HAP-1 (cell line): ENCODE measurements at regions not wholly inside any gene's neighbourhood (a gene's known extent, or its start where the extent isn't known, plus 50 kb on each side); places are given as distances from the start of the nearest gene placed in this dataset.

Experiments
- DNase-seq, 2 experiments: peaks; one replicate each; pipeline ENCODE4 v3.0.0-alpha.2; 2016 to 2020; ENCODE audit warnings: low spot score in 2 of 2
- H3K27me3 ChIP-seq: fragments of 250-450 bp; sonication (Bioruptor Pico); 2 replicates; pipeline ENCODE4 v1.5.1; 2020; ENCODE audit warnings: low read depth, mild to moderate bottlenecking, moderate library complexity
- H3K36me3 ChIP-seq: fragments of 250-450 bp; sonication (Bioruptor Pico); replicated peaks from 2 replicates; pipeline ENCODE4 v1.5.1; 2020; ENCODE audit warnings: mild to moderate bottlenecking
- H3K4me1 ChIP-seq: fragments of 250-450 bp; sonication (Bioruptor Pico); 2 replicates; pipeline ENCODE4 v1.5.1; 2020; ENCODE audit warnings: mild to moderate bottlenecking
- H3K4me3 ChIP-seq: fragments of 250-450 bp; sonication (Bioruptor Pico); 2 replicates; pipeline ENCODE4 v1.5.1; 2020; ENCODE audit warnings: mild to moderate bottlenecking, moderate library complexity
- H3K9me3 ChIP-seq: fragments of 250-450 bp; sonication (Bioruptor Pico); 2 replicates; pipeline ENCODE4 v1.5.1; 2020; ENCODE audit warnings: mild to moderate bottlenecking, moderate library complexity
- in situ Hi-C: fragments of 300-500 bp; cut with MboI; formaldehyde crosslinking; loops from 3 replicates; pipeline ENCODE4 v1.14.3; 2020; ENCODE audit warnings: low sequenced_read_pairs, inconsistent platforms, mixed read lengths

GRCh38 chr11:23990346-23991164 is 506.3 kb upstream of the LUZP2 start:
- DNase-seq, result no peak

GRCh38 chr11:23991165-23991539 is 505.7 kb upstream of the LUZP2 start:
- DNase-seq, result no peak
- in situ Hi-C loops, result no loop called here
- H3K4me1 ChIP-seq, result peaks cover 19% of the 10 kb centered on the region
- no peaks in the 10 kb centered on the region for H3K27me3 ChIP-seq
- H3K4me3 ChIP-seq, result no peak overlapping the region
- H3K36me3 ChIP-seq, result no peaks in the 10 kb centered on the region
- H3K9me3 ChIP-seq, result no peaks in the 10 kb centered on the region

More at GRCh38 chr11:23990346-23991164, 506.3 kb upstream of the LUZP2 start:
- H3K4me1 ChIP-seq, result peaks cover 19% of the 10 kb centered on the region
- H3K36me3 ChIP-seq, result no peaks in the 10 kb centered on the region
- in situ Hi-C loops, result no loop called here
- no peak overlapping the region for H3K4me3 ChIP-seq
- H3K27me3 ChIP-seq, result no peaks in the 10 kb centered on the region
- no peaks in the 10 kb centered on the region for H3K9me3 ChIP-seq

- H3K27me3 ChIP-seq, result no peaks in the 10 kb centered on the region
- in situ Hi-C loops, result no loop called here
- DNase-seq, result no peak
- no peak overlapping the region for H3K4me3 ChIP-seq
- no peaks in the 10 kb centered on the region for H3K9me3 ChIP-seq
- H3K4me1 ChIP-seq, result no peaks in the 10 kb centered on the region
- no peaks in the 10 kb centered on the region for H3K36me3 ChIP-seq
These were observed 501.0 kb upstream of the LUZP2 start for GRCh38 chr11:23995891-23996290.

DNA sequence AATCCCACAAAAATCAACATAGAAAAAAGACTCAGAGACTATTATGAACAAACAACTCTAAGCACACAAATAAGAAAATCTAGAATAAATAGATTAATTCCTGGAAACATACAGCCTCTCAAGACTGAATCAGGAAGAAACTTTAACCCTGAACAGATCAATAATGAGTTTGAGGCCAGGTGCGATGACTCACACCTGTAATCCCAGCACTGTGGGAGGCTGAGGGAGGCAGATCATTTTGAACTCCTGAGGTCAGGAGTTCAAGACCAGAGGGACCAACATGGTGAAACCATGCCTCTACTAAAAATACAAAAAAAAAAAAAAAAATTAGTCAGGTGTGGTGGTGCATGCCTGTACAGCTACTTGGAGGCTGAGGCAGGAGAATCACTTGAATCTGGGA is 499.5 kb upstream of the LUZP2 start:
- in situ Hi-C loops, result no loop called here
- DNase-seq, result no peak
- no peaks in the 10 kb centered on the region for H3K4me1 ChIP-seq
- H3K4me3 ChIP-seq, result no peak overlapping the region
- H3K27me3 ChIP-seq, result no peaks in the 10 kb centered on the region
- H3K36me3 ChIP-seq, result no peaks in the 10 kb centered on the region
- no peaks in the 10 kb centered on the region for H3K9me3 ChIP-seq

DNA sequence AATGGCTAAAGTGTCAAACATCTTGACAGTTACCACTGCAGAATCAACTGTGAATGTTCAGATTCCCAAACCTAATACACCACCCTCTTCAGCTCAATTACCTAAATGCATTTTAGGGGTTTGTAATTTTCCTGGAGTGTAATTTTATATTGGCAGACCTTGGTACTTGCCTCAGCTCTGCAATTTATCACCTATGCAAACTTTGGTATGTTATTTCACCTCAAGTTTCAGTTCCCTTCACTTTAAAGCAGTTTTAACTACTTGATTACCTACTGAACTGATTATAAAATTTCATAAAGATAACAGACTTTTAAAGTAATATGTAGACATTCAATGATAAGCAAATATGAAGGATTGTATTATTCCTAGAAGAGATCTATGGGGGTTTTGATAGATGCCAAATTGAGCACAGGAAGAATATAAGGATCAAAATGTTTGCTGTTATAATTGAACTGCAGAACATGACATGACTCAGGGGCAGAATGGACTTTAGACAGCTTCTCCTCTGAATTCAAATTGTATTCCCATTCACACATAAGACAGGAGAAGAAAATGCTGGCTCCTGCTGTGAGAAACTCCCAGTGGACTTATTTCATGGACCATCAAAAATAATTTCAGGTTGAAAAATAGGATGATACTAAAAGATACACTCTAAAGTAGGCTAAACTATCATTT is 491.5 kb upstream of the LUZP2 start:
- DNase-seq, result no peak
- H3K9me3 ChIP-seq, result no peaks in the 10 kb centered on the region
- H3K27me3 ChIP-seq, result no peaks in the 10 kb centered on the region
- no peaks in the 10 kb centered on the region for H3K36me3 ChIP-seq
- H3K4me3 ChIP-seq, result no peak overlapping the region
- in situ Hi-C loops, result no loop called here
- no peaks in the 10 kb centered on the region for H3K4me1 ChIP-seq

- no peak for DNase-seq
- Histone ChIP-seq H3K4me1 (no peaks in the 10 kb centered on the region), H3K36me3 (no peaks in the 10 kb centered on the region), H3K4me3 (no peak overlapping the region), H3K27me3 (no peaks in the 10 kb centered on the region), H3K9me3 (no peaks in the 10 kb centered on the region)
- in situ Hi-C loops, result no loop called here
These were observed 453.0 kb upstream of the LUZP2 start for GRCh38 chr11:24043842-24044241.

DNA sequence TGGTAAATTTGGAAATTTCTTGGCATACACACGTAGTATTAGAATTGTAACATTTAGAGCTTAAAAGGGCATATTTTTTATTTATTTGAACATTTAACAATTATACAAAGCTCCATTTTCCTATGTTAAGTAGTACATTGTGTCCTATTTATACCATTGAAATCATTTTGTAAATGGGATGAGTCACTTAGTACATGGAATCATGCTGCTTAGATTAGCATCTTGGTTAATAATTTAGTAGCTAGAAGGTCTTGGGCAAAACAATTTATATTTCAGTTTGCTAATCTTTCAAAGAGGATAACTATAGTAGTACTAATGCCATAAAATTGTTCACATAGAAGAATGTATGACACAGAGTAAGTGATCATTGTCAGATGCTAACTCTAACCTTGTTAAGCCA is 450.1 kb upstream of the LUZP2 start:
- no peak for DNase-seq
- Histone ChIP-seq H3K27me3 (no peaks in the 10 kb centered on the region), H3K36me3 (no peaks in the 10 kb centered on the region), H3K4me1 (no peaks in the 10 kb centered on the region), H3K4me3 (no peak overlapping the region), H3K9me3 (no peaks in the 10 kb centered on the region)
- in situ Hi-C loops, result no loop called here

DNA sequence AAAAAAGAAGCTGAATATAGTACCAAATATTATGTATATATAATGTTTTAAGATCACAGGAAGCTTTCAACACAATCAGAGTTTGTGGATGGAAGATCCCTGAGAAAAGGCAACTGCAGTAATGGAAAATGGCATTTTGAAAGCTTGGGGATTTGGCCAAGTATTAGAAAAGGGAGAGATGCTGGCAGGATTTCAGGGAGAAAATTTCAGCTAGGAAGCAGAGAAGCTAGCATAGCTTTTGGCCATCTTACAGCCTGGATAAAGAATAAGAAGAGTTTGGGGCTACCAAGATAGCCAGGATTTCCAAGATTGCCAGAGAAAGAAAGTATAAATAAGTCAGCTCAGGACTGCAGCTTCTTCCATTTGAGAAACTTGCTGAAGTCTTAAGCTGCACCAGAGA is 440.8 kb upstream of the LUZP2 start:
- in situ Hi-C loops, result no loop called here
- Histone ChIP-seq H3K4me1 (no peaks in the 10 kb centered on the region), H3K9me3 (no peaks in the 10 kb centered on the region), H3K36me3 (no peaks in the 10 kb centered on the region), H3K4me3 (no peak overlapping the region), H3K27me3 (no peaks in the 10 kb centered on the region)
- DNase-seq, result no peak

DNA sequence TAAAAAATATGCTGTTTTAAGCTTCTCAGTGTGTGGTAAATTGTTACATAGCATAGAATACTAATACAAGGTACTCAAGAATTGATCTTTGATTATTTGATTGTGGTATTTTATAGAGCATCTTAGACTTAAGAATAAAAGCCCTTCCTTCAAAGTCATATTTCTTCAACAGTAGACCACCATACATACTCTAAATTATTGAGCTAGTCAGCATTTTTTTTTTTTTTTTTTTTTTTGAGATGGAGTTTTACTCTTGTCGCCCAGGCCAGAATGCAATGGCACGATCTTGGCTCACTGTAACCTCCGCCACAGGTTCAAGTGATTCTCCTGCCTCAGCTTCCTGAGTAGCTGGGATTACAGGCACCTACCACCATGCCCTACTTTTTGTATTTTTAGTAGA is 436.7 kb upstream of the LUZP2 start:
- Histone ChIP-seq H3K27me3 (no peaks in the 10 kb centered on the region), H3K36me3 (no peaks in the 10 kb centered on the region), H3K9me3 (no peaks in the 10 kb centered on the region), H3K4me3 (no peak overlapping the region), H3K4me1 (no peaks in the 10 kb centered on the region)
- in situ Hi-C loops, result no loop called here
- no peak for DNase-seq

DNA sequence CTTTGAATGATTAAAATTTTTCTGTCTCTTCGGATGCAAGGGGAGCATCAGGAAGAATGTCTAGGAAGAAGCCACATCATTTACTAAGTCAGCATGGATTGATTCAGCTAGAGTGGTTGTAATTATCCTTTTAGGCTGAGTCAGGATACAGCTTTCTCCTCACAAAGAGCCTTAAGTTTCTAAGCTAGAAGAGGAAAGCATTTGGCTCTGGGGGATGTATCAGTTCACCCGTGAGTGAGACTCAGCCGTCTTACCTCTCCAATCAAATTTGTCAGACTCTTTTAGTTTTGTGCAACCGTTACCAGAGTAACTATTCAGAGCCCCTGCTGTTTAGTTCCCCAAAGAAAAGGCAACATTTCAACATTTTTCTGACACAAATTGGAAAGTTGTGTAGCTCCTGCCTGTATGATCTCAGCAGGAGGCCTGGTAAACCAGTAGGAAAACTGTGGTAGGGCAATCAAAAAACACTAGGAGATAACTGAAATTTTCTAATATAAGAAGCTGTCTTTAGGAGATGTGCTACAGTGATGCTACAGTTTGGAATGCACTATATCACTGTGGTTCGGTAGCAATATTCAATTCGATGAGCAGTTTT is 432.4 kb upstream of the LUZP2 start:
- no peaks in the 10 kb centered on the region for H3K27me3 ChIP-seq
- no peak for DNase-seq
- H3K4me3 ChIP-seq, result no peak overlapping the region
- H3K9me3 ChIP-seq, result no peaks in the 10 kb centered on the region
- no peaks in the 10 kb centered on the region for H3K36me3 ChIP-seq
- in situ Hi-C loops, result no loop called here
- H3K4me1 ChIP-seq, result no peaks in the 10 kb centered on the region; the same call in 1 of the 2 replicates

DNA sequence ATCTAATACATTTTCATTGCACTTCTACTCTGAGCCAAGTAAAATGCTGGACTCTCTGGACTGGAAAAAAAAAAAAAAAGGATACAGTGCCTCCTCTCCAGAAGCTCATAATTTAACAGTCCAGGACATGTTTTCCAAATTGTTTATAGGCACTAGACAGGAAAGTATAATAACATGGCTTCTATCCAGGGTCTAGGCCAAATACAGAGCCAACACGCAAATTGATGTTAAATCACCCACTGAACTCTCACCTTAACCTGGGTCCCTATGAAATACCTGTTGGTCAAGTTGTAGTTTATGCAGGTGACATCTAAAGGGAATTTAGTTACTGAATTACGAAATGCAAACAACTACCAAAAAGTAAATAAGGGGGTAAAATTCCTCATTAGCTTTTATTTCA is 428.7 kb upstream of the LUZP2 start:
- H3K9me3 ChIP-seq, result no peaks in the 10 kb centered on the region
- H3K27me3 ChIP-seq, result no peaks in the 10 kb centered on the region
- no peaks in the 10 kb centered on the region for H3K36me3 ChIP-seq
- no peak for DNase-seq
- peaks cover 9% of the 10 kb centered on the region for H3K4me1 ChIP-seq
- in situ Hi-C loops, result no loop called here
- H3K4me3 ChIP-seq, result no peak overlapping the region

DNA sequence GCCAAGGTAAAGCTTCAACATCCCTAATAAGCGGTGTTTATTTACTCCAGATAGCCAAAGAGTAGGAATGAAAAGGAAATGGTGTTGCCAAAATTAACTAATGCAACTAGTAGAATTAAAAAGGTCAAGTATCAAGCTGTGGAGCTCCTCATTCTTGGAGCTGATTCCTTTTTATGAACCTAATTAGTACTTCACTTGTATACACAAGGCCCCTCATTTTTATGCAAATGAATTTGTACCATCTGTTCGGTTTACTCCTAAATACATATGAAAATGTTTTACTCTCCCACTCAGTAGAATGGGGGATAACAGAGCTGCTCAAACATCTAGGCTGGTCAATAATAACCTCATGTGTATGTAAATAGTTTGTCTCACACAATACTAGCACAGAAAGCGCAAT is 426.4 kb upstream of the LUZP2 start:
- Histone ChIP-seq H3K9me3 (no peaks in the 10 kb centered on the region), H3K4me3 (no peak overlapping the region), H3K4me1 (peaks cover 9% of the 10 kb centered on the region), H3K27me3 (no peaks in the 10 kb centered on the region), H3K36me3 (no peaks in the 10 kb centered on the region)
- in situ Hi-C loops, result no loop called here
- peak in 1 of 2 experiments; percentile 62 for DNase-seq

DNA sequence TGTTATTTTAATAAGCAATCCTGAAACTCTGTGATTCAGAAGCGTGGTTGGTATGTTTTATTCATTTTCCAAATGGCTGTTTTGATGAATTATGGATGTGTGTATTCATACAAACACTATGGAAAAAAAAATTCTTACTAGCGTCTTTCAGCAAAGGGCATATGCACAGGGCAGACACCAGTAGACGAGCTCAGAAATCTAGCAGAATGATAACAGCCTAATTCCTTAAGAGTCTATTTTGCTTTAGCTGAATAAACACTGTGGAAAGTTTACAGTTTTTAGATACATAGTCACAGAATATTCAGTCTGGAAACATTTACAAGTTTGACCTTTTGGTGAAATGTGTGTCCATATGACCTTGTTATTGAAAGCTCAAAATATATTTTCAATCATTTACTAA is 418.8 kb upstream of the LUZP2 start:
- in situ Hi-C loops, result no loop called here
- Histone ChIP-seq H3K27me3 (no peaks in the 10 kb centered on the region), H3K36me3 (no peaks in the 10 kb centered on the region), H3K4me1 (no peaks in the 10 kb centered on the region; the same call in 1 of the 2 replicates), H3K9me3 (no peaks in the 10 kb centered on the region), H3K4me3 (no peak overlapping the region)
- no peak for DNase-seq

DNA sequence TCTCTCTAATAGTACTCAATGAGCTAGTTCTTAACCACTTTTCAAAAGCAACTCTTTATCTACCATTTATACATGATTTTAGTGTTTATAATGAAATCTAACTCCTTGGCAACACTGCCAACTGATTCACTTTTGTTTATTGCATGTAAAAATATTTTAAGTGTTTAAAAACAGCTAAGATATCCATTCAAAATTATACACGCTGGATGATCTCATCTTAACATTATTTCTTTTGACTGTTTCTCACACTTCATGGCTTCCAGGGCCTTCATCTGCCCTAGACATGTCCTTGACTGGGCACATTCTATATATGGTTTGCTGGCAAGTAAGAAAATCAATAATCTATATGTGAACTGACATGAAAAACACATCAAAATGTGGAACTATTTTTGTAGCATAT is 414.6 kb upstream of the LUZP2 start:
- H3K4me1 ChIP-seq, result no peaks in the 10 kb centered on the region; the same call in 1 of the 2 replicates
- in situ Hi-C loops, result no loop called here
- H3K4me3 ChIP-seq, result no peak overlapping the region
- no peaks in the 10 kb centered on the region for H3K27me3 ChIP-seq
- DNase-seq, result no peak
- H3K36me3 ChIP-seq, result no peaks in the 10 kb centered on the region
- no peaks in the 10 kb centered on the region for H3K9me3 ChIP-seq
